ENCODE measurements at regions not wholly inside any gene's neighbourhood (a gene's known extent, or its start where the extent isn't known, plus 50 kb on each side); places are given as distances from the start of the nearest gene placed in this dataset.

DNA sequence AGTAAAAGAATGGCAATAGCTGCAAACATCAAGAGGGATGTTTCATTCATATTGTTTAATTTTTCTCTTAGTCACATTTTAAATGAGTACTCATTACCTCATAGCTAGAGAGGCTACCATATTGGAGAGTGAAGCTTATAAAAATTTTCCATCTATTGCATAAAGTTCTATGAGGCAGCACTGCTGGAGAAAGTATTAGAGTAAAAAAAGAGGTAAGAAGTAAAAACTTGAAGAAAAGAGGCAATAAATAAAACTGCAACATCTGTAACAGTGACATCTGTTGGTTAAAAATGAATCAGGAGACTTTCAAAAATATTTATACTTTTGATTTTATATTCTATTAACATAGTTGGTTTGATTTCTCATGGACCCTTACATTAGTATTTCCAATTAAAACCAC is 284.5 kb upstream of the SEMA3D start:
- TF ChIP-seq, protein P1, sequence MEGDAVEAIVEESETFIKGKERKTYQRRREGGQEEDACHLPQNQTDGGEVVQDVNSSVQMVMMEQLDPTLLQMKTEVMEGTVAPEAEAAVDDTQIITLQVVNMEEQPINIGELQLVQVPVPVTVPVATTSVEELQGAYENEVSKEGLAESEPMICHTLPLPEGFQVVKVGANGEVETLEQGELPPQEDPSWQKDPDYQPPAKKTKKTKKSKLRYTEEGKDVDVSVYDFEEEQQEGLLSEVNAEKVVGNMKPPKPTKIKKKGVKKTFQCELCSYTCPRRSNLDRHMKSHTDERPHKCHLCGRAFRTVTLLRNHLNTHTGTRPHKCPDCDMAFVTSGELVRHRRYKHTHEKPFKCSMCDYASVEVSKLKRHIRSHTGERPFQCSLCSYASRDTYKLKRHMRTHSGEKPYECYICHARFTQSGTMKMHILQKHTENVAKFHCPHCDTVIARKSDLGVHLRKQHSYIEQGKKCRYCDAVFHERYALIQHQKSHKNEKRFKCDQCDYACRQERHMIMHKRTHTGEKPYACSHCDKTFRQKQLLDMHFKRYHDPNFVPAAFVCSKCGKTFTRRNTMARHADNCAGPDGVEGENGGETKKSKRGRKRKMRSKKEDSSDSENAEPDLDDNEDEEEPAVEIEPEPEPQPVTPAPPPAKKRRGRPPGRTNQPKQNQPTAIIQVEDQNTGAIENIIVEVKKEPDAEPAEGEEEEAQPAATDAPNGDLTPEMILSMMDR (IDR thresholded peaks at IDR 0.05 in 8 of 11, conservative IDR thresholded peaks at IDR 0.05 in 3 of 11), result no peak
- TF ChIP-seq POLR2AphosphoS5 (IDR thresholded peaks at IDR 0.05), result no peak

All from spleen (tissue), 7 donors.